ENCODE measurements at regions not wholly inside any gene's neighbourhood (a gene's known extent, or its start where the extent isn't known, plus 50 kb on each side); places are given as distances from the start of the nearest gene placed in this dataset.
"Not testable (repeated sequence)": the region's sequence is repeated elsewhere in the genome, so short reads cannot be mapped to it uniquely, and the experiment has no call there.

DNA sequence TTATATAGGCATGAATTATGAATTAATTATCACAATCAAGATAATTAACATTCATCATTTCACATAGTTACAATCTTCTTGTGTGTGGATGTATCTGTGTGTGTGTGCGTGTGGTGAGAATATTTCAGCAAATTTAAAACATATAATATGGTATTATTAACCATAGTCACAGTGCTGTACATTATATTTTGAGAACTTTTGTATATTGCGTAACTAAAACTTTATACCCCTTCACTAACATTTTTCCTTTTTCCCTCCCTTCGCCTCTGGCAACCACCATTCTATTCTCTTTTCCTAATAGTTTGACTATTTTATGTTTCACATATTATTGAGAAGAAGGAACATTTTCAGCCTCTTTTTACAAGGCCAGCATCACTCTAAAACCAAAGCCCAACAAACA, 176.8 kb downstream of the HTR1B start:
- DNase-seq (ENCODE audit: extremely low spot score), result no peak
- ChIA-PET POLR2A (no interaction called here), CTCF (no interaction called here)
- TF ChIP-seq FOXM1 (IDR thresholded peaks at IDR 0.05; ENCODE audit: borderline replicate concordance), result no peak
- no peak for TF ChIP-seq SUZ12 (IDR thresholded peaks at IDR 0.05)
- no peak for TF ChIP-seq HDGF (IDR thresholded peaks at IDR 0.05; ENCODE audit: borderline replicate concordance)
- no peak for TF ChIP-seq LEF1 (IDR thresholded peaks at IDR 0.05; ENCODE audit: borderline replicate concordance)
- no peak for TF ChIP-seq CTBP1 (IDR thresholded peaks at IDR 0.05; ENCODE audit: borderline replicate concordance)
- no peak for TF ChIP-seq ELF4 (IDR thresholded peaks at IDR 0.05)
- no peak for TF ChIP-seq L3MBTL2 (conservative IDR thresholded peaks at IDR 0.05)

DNA sequence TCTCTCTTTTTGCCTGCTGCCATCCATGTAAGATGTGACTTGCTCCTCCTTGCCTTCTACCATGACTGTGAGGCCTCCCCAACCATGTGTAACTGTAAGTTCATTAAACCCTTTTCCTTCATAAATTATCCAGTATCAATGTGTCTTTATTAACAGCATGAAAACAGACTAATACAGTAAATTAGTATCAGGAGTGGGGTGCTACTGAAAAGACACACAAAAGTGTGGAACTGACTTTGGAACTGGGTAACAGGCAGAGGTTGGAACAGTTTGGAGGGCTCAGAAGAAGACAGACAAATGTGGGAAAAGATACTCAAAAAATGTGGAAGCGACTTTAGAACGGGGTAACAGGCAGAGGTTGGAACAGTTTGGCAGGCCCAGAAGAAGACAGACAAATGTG, 189.4 kb downstream of the HTR1B start:
- no peak for TF ChIP-seq SP1 (IDR thresholded peaks at IDR 0.05)
- TF ChIP-seq SUZ12 (IDR thresholded peaks at IDR 0.05), result no peak
- no peak for TF ChIP-seq ARNT (IDR thresholded peaks at IDR 0.05)
- no peak for TF ChIP-seq BHLHE40 (IDR thresholded peaks at IDR 0.05; ENCODE audit: borderline replicate concordance)
- no peak for TF ChIP-seq HDGF (IDR thresholded peaks at IDR 0.05; ENCODE audit: borderline replicate concordance)
- CTCF ChIA-PET, result no interaction called here
- no peak for DNase-seq (ENCODE audit: extremely low spot score)
- POLR2A ChIA-PET, result no interaction called here

DNA sequence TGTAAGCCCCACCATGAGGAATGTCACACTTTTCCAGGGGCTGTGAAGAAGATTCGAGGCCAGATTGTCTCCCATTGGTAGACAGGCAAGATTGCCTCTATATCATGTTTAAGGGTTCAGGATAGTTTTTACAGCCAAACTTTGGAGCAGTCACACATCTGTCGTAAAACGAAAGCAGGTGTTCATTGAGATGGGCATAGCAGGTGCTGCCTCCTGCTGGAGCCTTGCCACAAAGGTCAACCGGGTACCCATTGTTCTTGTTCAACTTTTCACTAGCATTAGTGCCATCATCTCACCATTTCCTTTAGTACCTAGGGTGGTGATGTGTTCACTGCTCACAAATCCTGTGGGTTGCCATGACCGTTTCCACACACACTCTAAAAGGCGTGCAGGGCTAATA, 198.3 kb downstream of the HTR1B start:
- ChIA-PET POLR2A (no interaction called here), CTCF (no interaction called here)
- no peak for DNase-seq (ENCODE audit: extremely low spot score)
- no peak for TF ChIP-seq ZNF384 (IDR thresholded peaks at IDR 0.05)
- no peak for TF ChIP-seq FOXM1 (IDR thresholded peaks at IDR 0.05; ENCODE audit: borderline replicate concordance)
- TF ChIP-seq L3MBTL2 (conservative IDR thresholded peaks at IDR 0.05), result no peak
- TF ChIP-seq SP1 (IDR thresholded peaks at IDR 0.05), result no peak
- no peak for TF ChIP-seq HDGF (IDR thresholded peaks at IDR 0.05; ENCODE audit: borderline replicate concordance)
- TF ChIP-seq CTBP1 (IDR thresholded peaks at IDR 0.05; ENCODE audit: borderline replicate concordance), result no peak
- no peak for TF ChIP-seq FOXK2 (IDR thresholded peaks at IDR 0.05)
- no peak for TF ChIP-seq TARDBP (IDR thresholded peaks at IDR 0.05)
- no peak for TF ChIP-seq ELF4 (IDR thresholded peaks at IDR 0.05)
- no peak for TF ChIP-seq SUZ12 (IDR thresholded peaks at IDR 0.05)
- TF ChIP-seq PKNOX1 (IDR thresholded peaks at IDR 0.05), result no peak
- no peak for TF ChIP-seq FOXA1 (IDR thresholded peaks at IDR 0.05)
- TF ChIP-seq LEF1 (IDR thresholded peaks at IDR 0.05; ENCODE audit: borderline replicate concordance), result no peak
- TF ChIP-seq ARNT (IDR thresholded peaks at IDR 0.05), result no peak
- no peak for TF ChIP-seq BHLHE40 (IDR thresholded peaks at IDR 0.05; ENCODE audit: borderline replicate concordance)

DNA sequence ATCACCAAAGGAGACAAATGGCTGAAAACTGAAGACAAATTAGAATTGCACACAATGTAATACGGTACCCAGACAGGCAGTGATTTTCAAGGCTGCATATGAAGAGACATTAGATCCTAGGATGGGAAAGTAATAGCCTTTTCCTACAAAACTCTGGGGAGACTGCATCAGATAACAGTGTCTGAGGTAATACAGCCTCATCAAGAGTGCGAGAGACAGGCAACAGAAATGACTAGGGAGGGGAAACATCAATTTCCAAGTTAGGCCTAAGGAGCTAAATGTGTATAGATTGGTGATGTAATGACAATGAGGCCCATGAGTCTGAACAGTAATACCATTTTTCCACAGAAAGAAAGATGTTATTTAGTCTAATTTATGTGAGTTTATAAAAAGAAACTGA, 200.3 kb downstream of the HTR1B start:
- ChIA-PET POLR2A (no interaction called here), CTCF (no interaction called here)
- no peak for DNase-seq (ENCODE audit: extremely low spot score)
- no peak for TF ChIP-seq FOXK2 (IDR thresholded peaks at IDR 0.05)
- no peak for TF ChIP-seq L3MBTL2 (conservative IDR thresholded peaks at IDR 0.05)
- TF ChIP-seq HDGF (IDR thresholded peaks at IDR 0.05; ENCODE audit: borderline replicate concordance), result no peak
- TF ChIP-seq FOXA1 (IDR thresholded peaks at IDR 0.05), result no peak
- TF ChIP-seq LEF1 (IDR thresholded peaks at IDR 0.05; ENCODE audit: borderline replicate concordance), result no peak
- no peak for TF ChIP-seq TARDBP (IDR thresholded peaks at IDR 0.05)
- no peak for TF ChIP-seq ARNT (IDR thresholded peaks at IDR 0.05)
- TF ChIP-seq SUZ12 (IDR thresholded peaks at IDR 0.05), result no peak
- TF ChIP-seq SP1 (IDR thresholded peaks at IDR 0.05), result no peak
- TF ChIP-seq ZNF384 (IDR thresholded peaks at IDR 0.05), result no peak
- TF ChIP-seq BHLHE40 (IDR thresholded peaks at IDR 0.05; ENCODE audit: borderline replicate concordance), result no peak
- TF ChIP-seq NFRKB (IDR thresholded peaks at IDR 0.05), result no peak
- no peak for TF ChIP-seq PKNOX1 (IDR thresholded peaks at IDR 0.05)
- TF ChIP-seq CTBP1 (IDR thresholded peaks at IDR 0.05; ENCODE audit: borderline replicate concordance), result no peak

DNA sequence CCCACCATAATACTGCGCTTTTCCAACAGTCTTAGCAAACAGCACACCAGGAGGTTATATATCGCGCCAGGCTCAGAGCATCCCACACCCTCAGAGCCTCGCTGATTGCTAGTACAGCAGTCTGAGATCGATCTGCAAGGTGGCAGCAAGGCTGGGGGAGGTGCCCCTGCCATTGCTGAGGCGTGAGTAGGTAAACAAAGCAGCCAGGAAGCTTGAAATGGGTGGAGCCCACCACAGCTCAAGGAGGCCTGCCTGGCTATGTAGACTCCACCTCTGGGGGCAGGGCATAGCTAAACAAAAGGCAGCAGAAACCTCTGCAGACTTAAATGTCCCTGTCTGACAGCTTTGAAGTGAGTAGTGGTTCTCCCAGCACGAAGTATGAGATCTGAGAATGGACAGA, 211.5 kb downstream of the HTR1B start:
- DNase-seq (ENCODE audit: extremely low spot score); POLR2A ChIA-PET; CTCF ChIA-PET: not testable (repeated sequence)

- CTCF ChIA-PET, result no interaction called here
- DNase-seq (ENCODE audit: extremely low spot score), result no peak
- TF ChIP-seq FOXK2 (IDR thresholded peaks at IDR 0.05) (no peak), SUZ12 (IDR thresholded peaks at IDR 0.05) (no peak), TARDBP (IDR thresholded peaks at IDR 0.05) (no peak), LEF1 (IDR thresholded peaks at IDR 0.05; ENCODE audit: borderline replicate concordance) (no peak), FOXA1 (IDR thresholded peaks at IDR 0.05) (no peak)
- POLR2A ChIA-PET, result no interaction called here
Observed at GRCh38 chr6:77249560-77249959, 213.7 kb downstream of the HTR1B start.

DNA sequence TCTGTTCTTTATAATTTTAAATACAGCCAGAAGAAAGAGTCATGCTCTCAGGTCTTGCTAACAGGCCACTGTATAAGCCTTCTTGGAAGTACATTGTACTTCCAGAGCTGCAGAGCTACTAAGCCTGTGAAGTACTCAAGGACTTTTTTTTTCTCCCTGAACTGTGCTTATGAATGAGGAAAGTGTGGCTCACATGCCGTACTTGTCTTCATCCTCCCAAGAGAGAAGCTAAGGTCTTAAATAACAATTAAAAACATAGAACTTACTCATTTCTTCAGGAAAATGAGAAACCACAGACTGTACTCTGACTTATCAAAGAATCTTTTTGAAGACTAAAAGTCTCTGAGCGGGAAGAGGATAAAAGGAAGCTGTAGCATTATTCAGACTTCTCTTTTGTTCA, 218.3 kb downstream of the HTR1B start:
- ChIA-PET CTCF (no interaction called here), POLR2A (no interaction called here)
- TF ChIP-seq HDGF (IDR thresholded peaks at IDR 0.05; ENCODE audit: borderline replicate concordance) (no peak), ZNF384 (IDR thresholded peaks at IDR 0.05) (no peak), BHLHE40 (IDR thresholded peaks at IDR 0.05; ENCODE audit: borderline replicate concordance) (no peak), PKNOX1 (IDR thresholded peaks at IDR 0.05) (no peak), CTBP1 (IDR thresholded peaks at IDR 0.05; ENCODE audit: borderline replicate concordance) (no peak), ELF4 (IDR thresholded peaks at IDR 0.05) (no peak), LEF1 (IDR thresholded peaks at IDR 0.05; ENCODE audit: borderline replicate concordance) (no peak), FOXA1 (IDR thresholded peaks at IDR 0.05) (no peak), FOXM1 (IDR thresholded peaks at IDR 0.05; ENCODE audit: borderline replicate concordance) (no peak), NFRKB (IDR thresholded peaks at IDR 0.05) (no peak), SUZ12 (IDR thresholded peaks at IDR 0.05) (no peak), FOXK2 (IDR thresholded peaks at IDR 0.05) (no peak), L3MBTL2 (conservative IDR thresholded peaks at IDR 0.05) (no peak), SP1 (IDR thresholded peaks at IDR 0.05) (no peak), TARDBP (IDR thresholded peaks at IDR 0.05) (no peak), ARNT (IDR thresholded peaks at IDR 0.05) (no peak)
- no peak for DNase-seq (ENCODE audit: extremely low spot score)

Data from HEK293T (cell line).